GM12891 (cell line): ENCODE measurements at regions not wholly inside any gene's neighbourhood (a gene's known extent, or its start where the extent isn't known, plus 50 kb on each side); places are given as distances from the start of the nearest gene placed in this dataset.

ENCODE experiments used
- DNase-seq: peaks from one replicate; pipeline ENCODE4 v3.0.0; 2011; ENCODE audit warnings: low spot score; ENCODE audit not compliant: insufficient read length
- FAIRE-seq: peaks from 2 replicates; lab custom pipeline; 2011; peaks lifted over from hg19 to GRCh38; lab: Jason Lieb, UNC
- PAX5 ChIP-seq: IDR thresholded peaks from 2 replicates; pipeline ENCODE4 v1.6.1; 2011; ENCODE audit warnings: low read length, moderate library complexity, mild to moderate bottlenecking; ENCODE audit not compliant: insufficient read depth, severe bottlenecking
- POLR2A ChIP-seq: IDR thresholded peaks from 2 replicates; pipeline ENCODE4 v1.6.1; 2011; ENCODE audit warnings: low read depth, low read length, control low read depth
- POLR2AphosphoS5 ChIP-seq: IDR thresholded peaks from 2 replicates; pipeline ENCODE4 v1.6.1; 2011; ENCODE audit warnings: low read depth, low read length, control low read depth
- POU2F2 ChIP-seq: IDR thresholded peaks from 2 replicates; pipeline ENCODE4 v1.6.1; 2011; ENCODE audit warnings: low read depth, mild to moderate bottlenecking, control low read depth, low read length, moderate library complexity
- SPI1 ChIP-seq: IDR thresholded peaks from 2 replicates; pipeline ENCODE4 v1.6.1; 2011; ENCODE audit warnings: low read depth, low read length, control low read depth
- TAF1 ChIP-seq: IDR thresholded peaks from 2 replicates; pipeline ENCODE4 v1.6.1; 2011; ENCODE audit warnings: low read depth, low read length, control low read depth

DNA sequence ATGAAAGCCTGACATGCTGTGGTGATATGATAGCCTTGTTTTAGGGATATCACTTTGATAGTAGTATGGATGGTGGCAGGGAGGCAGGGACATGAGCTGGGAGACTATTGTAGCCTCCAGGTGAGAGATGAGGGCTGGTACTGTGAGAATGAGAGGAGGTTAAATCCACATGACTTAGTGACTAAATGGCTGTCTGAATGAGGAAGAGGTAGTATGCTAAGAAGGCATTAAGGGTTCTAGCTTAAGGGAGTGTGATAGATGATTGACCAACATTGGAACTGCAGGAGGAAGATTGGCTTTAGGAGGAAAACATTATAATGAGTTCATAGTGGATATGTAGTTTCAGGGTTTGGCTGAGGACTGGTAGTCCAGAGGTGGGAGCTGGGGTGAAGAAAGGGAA lies 195.0 kb upstream of the ANK2 start:
- FAIRE-seq = peak; percentile 28

DNA sequence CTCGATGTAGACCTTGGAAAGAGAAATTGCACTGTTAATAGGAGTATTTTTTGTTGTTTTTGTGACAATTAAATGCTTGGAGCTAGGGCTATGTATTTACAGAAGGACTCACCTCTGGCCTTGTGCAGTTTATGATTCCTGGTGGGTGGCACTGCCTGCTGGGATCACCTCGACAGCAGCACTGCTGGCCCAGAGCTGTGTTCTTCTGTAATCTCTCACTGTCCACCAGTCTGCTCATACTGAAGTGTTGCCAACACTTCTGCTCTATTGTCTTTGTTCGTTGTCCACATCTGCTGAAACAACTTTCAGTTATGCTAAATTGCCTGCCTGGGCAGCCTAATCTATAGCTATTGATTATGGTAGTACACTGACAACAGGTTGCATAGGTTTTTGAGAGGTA lies 194.4 kb upstream of the ANK2 start:
- FAIRE-seq = no peak
- TF ChIP-seq SPI1 (no peak), PAX5 (no peak), POLR2A (no peak), POU2F2 (no peak), POLR2AphosphoS5 (no peak), TAF1 (no peak)
- no peak for DNase-seq

More for the DNA sequence above, 195.0 kb upstream of the ANK2 start:
- DNase-seq = no peak
- 0 out of 2 replicates have a peak, but pooled peaks have one; percentile 12 for TF ChIP-seq SPI1
- no peak for TF ChIP-seq PAX5
- TF ChIP-seq POU2F2 = no peak

DNA sequence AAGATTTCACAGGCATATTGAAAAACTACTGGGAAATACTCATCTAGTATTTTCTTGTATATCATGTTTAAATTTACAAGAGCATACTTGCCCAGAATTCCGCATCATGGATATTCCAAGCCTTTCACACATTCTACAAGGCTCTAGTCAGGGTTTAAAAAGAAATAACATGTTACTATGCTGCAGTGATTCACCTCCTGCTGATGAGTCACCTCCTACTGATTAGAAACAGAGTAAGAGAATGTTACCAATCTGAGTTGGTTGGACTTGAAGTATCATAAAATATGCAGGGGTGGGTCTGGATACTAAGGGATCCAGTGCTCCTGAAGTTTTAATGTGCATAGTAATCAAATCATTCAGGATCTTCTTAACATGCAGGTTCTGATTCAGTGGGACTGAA lies 192.0 kb upstream of the ANK2 start:
- TF ChIP-seq POLR2A (no peak), PAX5 (no peak), TAF1 (no peak), POU2F2 (no peak), POLR2AphosphoS5 (no peak), SPI1 (no peak)
- DNase-seq = no peak

DNA sequence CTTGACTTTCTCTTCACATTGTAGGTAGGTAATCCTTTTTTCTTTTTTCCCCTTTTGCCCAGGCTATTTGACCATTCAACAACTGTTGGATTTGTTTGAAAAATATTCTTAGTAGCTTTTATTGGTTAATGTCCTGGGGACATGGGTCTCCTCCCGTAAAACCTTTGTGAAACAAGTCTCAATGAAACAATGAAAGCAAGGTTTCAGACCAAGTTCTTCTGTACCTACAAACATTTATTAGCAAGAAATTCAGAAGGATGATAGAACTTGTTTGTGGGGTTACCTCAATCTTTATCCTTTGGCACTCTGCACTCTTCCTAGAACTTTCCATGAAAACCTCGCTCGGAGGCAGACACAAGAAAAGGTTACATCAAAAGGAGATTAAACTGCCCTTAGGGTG lies 190.7 kb upstream of the ANK2 start:
- DNase-seq (no peak), FAIRE-seq (no peak)
- TF ChIP-seq POLR2A = no peak
- no peak for TF ChIP-seq PAX5
- no peak for TF ChIP-seq TAF1
- TF ChIP-seq SPI1 = no peak
- TF ChIP-seq POLR2AphosphoS5 = no peak
- TF ChIP-seq POU2F2 = no peak

More for the DNA sequence above, 192.0 kb upstream of the ANK2 start:
- FAIRE-seq = peak; percentile 13

DNA sequence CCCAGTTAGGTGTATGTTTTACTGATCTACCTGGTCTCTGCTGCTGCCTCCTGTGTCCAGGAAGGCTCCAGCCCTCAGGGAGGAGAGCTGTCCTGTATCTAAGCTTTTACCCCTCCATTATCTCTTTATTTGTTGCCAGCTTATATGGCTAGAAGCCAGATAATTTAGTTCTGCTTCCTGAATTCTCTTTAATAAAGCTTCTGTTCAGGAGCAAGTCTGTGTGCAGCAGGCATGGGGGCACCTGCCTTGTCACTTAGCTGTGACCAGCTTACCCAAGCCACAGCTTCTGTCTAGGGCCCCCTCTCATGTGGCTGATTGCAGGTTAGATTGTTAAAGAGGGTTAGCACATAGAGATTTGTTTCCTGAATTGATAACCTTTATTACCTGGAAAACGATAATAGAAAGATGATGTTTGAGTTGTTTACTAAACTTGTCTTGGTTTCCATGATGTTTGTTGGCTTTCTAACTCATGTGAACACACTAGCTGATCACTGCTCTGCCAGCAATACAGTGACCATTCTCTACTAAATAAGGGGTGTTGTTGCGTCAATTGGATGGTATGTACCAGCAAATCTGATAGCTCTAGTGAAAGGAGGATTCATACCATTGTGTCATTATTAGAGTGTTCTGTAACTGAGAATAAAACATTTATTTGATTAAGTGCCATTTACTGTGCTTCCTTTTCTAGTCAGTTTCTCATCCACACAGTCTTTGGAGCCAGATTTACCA lies 189.8 kb upstream of the ANK2 start:
- FAIRE-seq (peak; percentile 47), DNase-seq (no peak)
- TF ChIP-seq POU2F2 = no peak
- TF ChIP-seq TAF1 = no peak
- TF ChIP-seq POLR2A = no peak
- TF ChIP-seq PAX5 = no peak
- TF ChIP-seq POLR2AphosphoS5 = no peak
- TF ChIP-seq SPI1 = no peak

DNA sequence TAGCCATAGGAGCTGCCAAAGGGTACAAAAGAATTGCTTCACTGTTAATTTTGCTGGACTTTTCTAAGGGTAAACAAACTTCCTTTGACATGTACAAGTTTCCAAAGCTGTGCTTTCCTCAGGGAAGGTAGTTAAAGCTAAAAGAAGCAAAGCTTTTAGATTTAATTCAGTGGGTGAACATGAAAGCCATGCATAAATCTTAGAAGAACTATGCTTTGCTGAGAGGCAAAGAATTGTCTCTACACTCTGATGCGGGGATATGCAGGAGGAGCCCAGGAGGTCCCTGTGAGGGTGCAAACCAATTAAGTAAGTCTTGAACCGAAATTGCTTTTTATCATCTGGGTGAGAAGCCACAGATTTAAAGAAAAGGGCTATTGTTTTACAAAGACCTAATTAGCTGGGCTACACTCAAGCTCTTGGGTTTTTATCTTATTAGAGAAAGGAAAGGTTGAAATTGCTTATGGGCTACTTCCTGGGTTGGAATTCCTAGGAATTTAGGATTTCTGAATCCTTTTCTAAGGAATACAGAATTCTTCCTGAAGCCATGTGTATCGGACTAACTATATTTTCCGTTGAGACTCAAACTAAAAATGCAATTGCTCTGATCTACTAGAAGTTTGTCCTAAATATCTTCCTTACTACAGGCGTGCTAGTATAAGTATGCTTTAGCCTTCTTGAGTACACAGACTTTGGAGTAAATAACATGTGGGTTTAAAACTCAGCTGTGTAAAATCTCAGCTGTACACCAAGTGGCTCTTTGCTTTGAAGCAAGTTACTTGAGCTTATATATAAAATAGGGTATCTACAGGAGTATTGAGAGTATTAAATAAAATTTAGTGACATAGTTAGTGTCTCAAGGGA lies 188.4 kb upstream of the ANK2 start:
- FAIRE-seq (no peak), DNase-seq (no peak)
- TF ChIP-seq TAF1 = no peak
- no peak for TF ChIP-seq PAX5
- no peak for TF ChIP-seq POLR2A
- no peak for TF ChIP-seq POU2F2
- no peak for TF ChIP-seq SPI1
- TF ChIP-seq POLR2AphosphoS5 = no peak

DNA sequence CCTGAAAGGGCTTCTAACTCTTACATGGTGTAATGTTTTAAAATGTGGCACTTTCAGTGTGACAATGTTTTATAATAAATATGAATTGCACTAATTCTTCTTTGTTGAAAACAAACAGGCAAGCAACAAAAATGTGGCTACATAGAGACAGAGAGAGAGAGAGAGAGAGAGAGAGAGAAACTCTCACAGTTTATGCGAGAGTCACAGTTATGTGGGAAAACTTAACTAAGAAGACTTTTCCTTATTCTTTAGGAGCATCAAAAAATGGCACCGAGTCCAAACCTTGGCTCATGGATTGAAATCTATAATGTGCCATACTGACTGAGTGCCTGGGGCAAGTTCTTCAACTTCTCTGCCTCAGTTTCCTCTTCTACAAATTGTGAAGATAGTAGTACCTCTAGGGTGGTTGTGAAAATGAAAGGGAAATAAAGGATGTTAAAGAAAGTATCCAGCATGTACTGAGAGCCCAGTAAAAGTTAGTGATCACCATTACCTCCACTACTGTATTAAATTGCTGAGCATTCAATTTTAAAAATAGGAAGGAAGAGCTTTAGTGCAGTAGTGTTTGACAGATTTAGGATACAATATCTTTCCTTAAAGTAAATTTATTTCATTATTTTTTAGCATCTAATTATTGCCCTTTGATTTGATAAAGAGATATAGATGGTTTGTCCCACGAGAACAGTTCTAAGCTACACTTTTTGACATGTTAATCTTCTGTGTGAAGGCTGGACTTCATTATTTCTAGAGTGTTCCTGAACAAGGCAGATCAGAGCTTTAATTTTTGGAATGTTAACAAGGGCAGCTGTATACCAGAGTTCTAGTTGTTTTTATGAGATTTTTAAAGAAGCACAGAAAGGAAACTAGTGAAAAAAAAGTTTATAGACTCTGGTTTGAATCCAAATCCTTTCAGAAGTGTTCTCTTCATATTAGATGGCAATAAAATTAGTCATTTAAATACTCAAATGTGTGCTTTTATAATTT lies 187.5 kb upstream of the ANK2 start:
- TF ChIP-seq TAF1 (no peak), POU2F2 (no peak), POLR2AphosphoS5 (no peak), PAX5 (no peak), POLR2A (no peak), SPI1 (no peak)
- no peak for FAIRE-seq

DNA sequence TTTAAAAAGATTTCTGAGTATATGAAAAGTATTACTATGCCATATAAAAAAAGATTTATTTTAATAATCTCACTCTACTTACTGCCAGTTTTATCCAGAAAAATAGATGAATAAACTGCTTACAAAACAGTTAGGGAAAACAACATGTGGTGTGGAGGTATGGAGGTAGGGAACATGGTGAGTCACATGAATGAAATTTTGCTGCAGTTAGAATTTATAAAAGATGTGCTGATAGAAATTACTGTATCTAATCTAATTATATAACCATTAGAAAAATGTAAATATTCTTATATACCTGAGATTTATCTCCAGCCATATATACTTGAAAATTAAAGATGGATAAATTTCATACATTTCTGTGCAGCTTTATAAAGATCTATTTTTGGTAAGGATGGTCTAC lies 184.0 kb upstream of the ANK2 start:
- TF ChIP-seq PAX5 (no peak), POU2F2 (no peak), POLR2AphosphoS5 (no peak), POLR2A (no peak), SPI1 (no peak)
- DNase-seq (no peak), FAIRE-seq (no peak)

More for the DNA sequence above, 187.5 kb upstream of the ANK2 start:
- DNase-seq = no peak
